ENCODE measurements at regions not wholly inside any gene's neighbourhood (a gene's known extent, or its start where the extent isn't known, plus 50 kb on each side); places are given as distances from the start of the nearest gene placed in this dataset.
A peak's percentile ranks its signal among the peaks of the same experiment; 100 is the strongest.

DNA sequence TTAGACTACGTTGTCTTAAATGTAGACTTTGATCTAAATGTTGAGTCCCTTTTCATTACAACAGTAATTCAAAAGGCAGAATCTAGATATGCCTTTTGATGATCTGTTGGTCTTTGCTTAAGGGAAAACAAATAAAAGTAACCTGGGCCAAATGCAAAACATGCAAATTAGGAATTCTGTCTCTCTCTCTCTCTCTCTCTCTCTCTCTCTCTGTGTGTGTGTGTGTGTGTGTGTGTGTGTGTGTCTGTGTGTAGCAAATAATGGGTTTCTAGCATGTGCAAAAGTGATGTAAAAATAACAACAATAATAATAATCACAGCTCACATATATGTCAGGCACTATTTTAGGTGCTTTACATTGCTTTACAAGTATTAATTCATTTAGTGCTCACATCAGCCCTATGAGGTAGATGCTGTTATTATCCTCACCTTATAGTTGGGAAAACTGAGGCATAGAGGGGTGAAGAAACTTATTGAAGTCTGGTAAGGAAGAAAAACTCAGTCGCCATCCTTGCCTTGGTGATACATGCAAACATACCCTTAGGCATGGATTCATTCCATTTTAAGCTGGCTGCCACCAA lies 160.3 kb upstream of the ZNF217 start:
- H3K27ac ChIP-seq, result peak overlapping the region; percentile 98
- DNase-seq, result no peak
- intact Hi-C loops (cut with micrococcal nuclease; ENCODE audit: unreplicated experiment), result loop anchor here (1.0 to 5.0 kb wide), 10 partner anchors 20 to 177 kb away; no protein-coding TSS in a partner anchor
- peak overlapping the region; percentile 48 for H3K4me3 ChIP-seq
- H3K4me1 ChIP-seq (replicated peaks; ENCODE audit: insufficient read depth), result peaks cover 57% of the 10 kb centered on the region
- peaks cover 45% of the 10 kb centered on the region for H3F3A ChIP-seq (ENCODE audit: insufficient read depth, low read depth)
- ChIA-PET CTCF (interaction anchor here (1.0 kb wide), 1 partner anchor 33 kb away, joined by 4 read pairs; no protein-coding TSS in a partner anchor), POLR2A (ENCODE audit: unreplicated experiment) (interaction anchor here (0.5 to 1.5 kb wide), 10 partner anchors 18 to 1569 kb away, joined by 3 to 14 read pairs (median 4); no protein-coding TSS in a partner anchor)
- no peak for TF ChIP-seq EZH2 (IDR thresholded peaks at IDR 0.05; ENCODE audit: low read depth)
- TF ChIP-seq, protein P1, sequence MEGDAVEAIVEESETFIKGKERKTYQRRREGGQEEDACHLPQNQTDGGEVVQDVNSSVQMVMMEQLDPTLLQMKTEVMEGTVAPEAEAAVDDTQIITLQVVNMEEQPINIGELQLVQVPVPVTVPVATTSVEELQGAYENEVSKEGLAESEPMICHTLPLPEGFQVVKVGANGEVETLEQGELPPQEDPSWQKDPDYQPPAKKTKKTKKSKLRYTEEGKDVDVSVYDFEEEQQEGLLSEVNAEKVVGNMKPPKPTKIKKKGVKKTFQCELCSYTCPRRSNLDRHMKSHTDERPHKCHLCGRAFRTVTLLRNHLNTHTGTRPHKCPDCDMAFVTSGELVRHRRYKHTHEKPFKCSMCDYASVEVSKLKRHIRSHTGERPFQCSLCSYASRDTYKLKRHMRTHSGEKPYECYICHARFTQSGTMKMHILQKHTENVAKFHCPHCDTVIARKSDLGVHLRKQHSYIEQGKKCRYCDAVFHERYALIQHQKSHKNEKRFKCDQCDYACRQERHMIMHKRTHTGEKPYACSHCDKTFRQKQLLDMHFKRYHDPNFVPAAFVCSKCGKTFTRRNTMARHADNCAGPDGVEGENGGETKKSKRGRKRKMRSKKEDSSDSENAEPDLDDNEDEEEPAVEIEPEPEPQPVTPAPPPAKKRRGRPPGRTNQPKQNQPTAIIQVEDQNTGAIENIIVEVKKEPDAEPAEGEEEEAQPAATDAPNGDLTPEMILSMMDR (conservative IDR thresholded peaks at IDR 0.05), result no peak
- H3K9me2 ChIP-seq (ENCODE audit: insufficient read depth), result no peaks in the 10 kb centered on the region
- H2AFZ ChIP-seq, result peak overlapping the region; percentile 62
- H3K79me2 ChIP-seq (ENCODE audit: low read depth), result no peaks in the 10 kb centered on the region
- no peaks in the 10 kb centered on the region for H3K27me3 ChIP-seq (ENCODE audit: insufficient read depth, low read depth)
- H3K9me3 ChIP-seq (ENCODE audit: insufficient read depth, low read depth), result no peaks in the 10 kb centered on the region
- H3K4me2 ChIP-seq, result peak overlapping the region; percentile 85
- no TSS peak for BruUV-seq (replicated peaks)
- no peaks in the 10 kb centered on the region for H3K36me3 ChIP-seq (ENCODE audit: low read depth)
- no peaks in the 10 kb centered on the region for H4K20me1 ChIP-seq (ENCODE audit: insufficient read depth)

DNA sequence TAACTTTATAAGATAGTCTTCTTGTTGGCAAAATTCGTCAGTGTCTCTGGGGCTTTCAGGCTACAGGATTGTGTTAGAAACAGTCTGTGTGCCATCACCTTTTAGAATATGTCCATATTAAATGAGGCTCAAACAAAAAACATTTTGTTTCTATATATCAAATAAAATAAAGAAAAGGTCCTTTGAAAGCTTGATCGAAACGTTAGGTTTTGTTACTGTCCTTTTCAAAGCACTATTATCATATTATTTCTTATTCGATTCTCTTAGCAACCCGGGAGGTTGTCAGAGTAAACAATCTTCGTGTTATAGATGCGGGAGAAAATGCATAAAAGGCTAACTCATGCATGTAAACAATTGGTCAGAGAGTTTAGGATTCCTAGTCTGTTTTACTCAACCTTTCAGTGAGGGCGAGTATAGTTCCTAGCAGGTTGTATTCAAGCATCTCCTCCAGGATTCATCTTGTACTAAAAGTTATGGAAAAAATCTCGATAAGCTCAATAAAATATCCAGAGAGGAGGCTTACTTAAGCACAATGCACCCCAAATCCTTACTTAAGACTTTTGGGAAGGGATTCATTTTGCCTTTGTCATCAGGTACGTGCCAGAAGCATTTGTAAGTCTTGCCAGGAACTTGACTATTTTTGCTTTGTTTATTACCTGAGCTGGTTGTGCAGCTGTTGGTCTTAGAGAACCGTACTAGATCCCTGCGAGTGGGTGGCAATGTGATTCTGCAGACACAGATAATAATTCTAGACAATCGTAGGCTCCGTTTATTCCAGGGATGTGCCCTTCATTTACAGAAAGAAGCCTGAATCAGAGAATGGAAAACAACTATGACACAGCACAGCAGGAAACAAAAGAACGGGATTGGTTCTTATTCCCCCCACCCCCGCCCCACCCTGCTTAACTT lies 159.6 kb upstream of the ZNF217 start:
- Histone ChIP-seq H3K27ac (peak overlapping the region; percentile 98), H3K9me2 (ENCODE audit: insufficient read depth) (no peaks in the 10 kb centered on the region), H3K4me3 (peak overlapping the region; percentile 48), H3F3A (ENCODE audit: insufficient read depth, low read depth) (peaks cover 51% of the 10 kb centered on the region), H3K4me1 (replicated peaks; ENCODE audit: insufficient read depth) (peaks cover 64% of the 10 kb centered on the region), H3K27me3 (ENCODE audit: insufficient read depth, low read depth) (no peaks in the 10 kb centered on the region), H3K36me3 (ENCODE audit: low read depth) (no peaks in the 10 kb centered on the region), H4K20me1 (ENCODE audit: insufficient read depth) (no peaks in the 10 kb centered on the region), H3K4me2 (peak overlapping the region; percentile 85), H2AFZ (peak overlapping the region; percentile 62), H3K79me2 (ENCODE audit: low read depth) (no peaks in the 10 kb centered on the region), H3K9me3 (ENCODE audit: insufficient read depth, low read depth) (no peaks in the 10 kb centered on the region)
- peak; percentile 48 to 91 for DNase-seq
- CTCF ChIA-PET, result interaction anchor here (1.0 kb wide), 1 partner anchor 34 kb away, joined by 4 read pairs; no protein-coding TSS in a partner anchor
- TSS peak; percentile 99 for BruUV-seq (replicated peaks)
- intact Hi-C loops (cut with micrococcal nuclease; ENCODE audit: unreplicated experiment), result loop anchor here (1.0 to 5.0 kb wide), 11 partner anchors 15 to 176 kb away; no protein-coding TSS in a partner anchor
- no peak for TF ChIP-seq EZH2 (IDR thresholded peaks at IDR 0.05; ENCODE audit: low read depth)
- TF ChIP-seq, protein P1 (conservative IDR thresholded peaks at IDR 0.05), result no peak
- POLR2A ChIA-PET (ENCODE audit: unreplicated experiment), result interaction anchor here (0.5 to 1.5 kb wide), 16 partner anchors 11 to 1437 kb away, joined by 3 to 14 read pairs (median 4); no protein-coding TSS in a partner anchor

DNA sequence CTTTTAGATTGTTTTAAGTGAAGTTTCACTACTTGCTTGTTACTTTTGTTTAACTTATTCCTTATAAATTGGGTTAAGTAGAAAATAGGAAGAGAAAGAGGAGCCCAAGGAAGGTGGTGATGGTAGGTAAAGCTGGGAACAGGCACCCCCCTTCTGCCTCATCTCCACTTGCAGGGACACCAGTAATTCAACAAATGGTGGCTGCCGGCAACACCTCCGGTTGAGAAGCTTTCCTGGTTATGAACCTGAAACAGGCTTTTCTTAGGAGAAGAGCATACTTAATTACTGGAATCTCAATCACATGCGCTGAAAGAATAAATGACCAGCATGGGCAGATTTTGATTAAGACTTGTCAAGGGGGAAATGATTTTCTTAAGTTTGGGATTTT lies 158.9 kb upstream of the ZNF217 start:
- intact Hi-C loops (cut with micrococcal nuclease; ENCODE audit: unreplicated experiment), result loop anchor here (1.0 to 5.0 kb wide), 4 partner anchors 14 to 175 kb away; no protein-coding TSS in a partner anchor

More for the DNA sequence above, 158.9 kb upstream of the ZNF217 start:
- ChIA-PET CTCF (no interaction called here), POLR2A (ENCODE audit: unreplicated experiment) (interaction anchor here (0.5 to 1.5 kb wide), 12 partner anchors 12 to 1437 kb away, joined by 3 to 14 read pairs (median 6); no protein-coding TSS in a partner anchor)
- Histone ChIP-seq H3K9me3 (ENCODE audit: insufficient read depth, low read depth) (no peaks in the 10 kb centered on the region), H3K9me2 (ENCODE audit: insufficient read depth) (no peaks in the 10 kb centered on the region), H2AFZ (peak overlapping the region; percentile 62; the same call in 1 of the 2 replicates), H3K27me3 (ENCODE audit: insufficient read depth, low read depth) (no peaks in the 10 kb centered on the region), H4K20me1 (ENCODE audit: insufficient read depth) (no peaks in the 10 kb centered on the region), H3K4me2 (peak overlapping the region; percentile 85), H3K4me1 (replicated peaks; ENCODE audit: insufficient read depth) (peaks cover 70% of the 10 kb centered on the region), H3K27ac (peak overlapping the region; percentile 98), H3K4me3 (peak overlapping the region; percentile 48; the same call in 1 of the 2 replicates), H3K79me2 (ENCODE audit: low read depth) (no peaks in the 10 kb centered on the region), H3F3A (ENCODE audit: insufficient read depth, low read depth) (peaks cover 56% of the 10 kb centered on the region), H3K36me3 (ENCODE audit: low read depth) (no peaks in the 10 kb centered on the region)
- TF ChIP-seq, protein P1 (conservative IDR thresholded peaks at IDR 0.05), result no peak
- TF ChIP-seq EZH2 (IDR thresholded peaks at IDR 0.05; ENCODE audit: low read depth), result no peak
- no TSS peak for BruUV-seq (replicated peaks)
- DNase-seq, result no peak
